ENCODE measurements at regions not wholly inside any gene's neighbourhood (a gene's known extent, or its start where the extent isn't known, plus 50 kb on each side); places are given as distances from the start of the nearest gene placed in this dataset.

DNA sequence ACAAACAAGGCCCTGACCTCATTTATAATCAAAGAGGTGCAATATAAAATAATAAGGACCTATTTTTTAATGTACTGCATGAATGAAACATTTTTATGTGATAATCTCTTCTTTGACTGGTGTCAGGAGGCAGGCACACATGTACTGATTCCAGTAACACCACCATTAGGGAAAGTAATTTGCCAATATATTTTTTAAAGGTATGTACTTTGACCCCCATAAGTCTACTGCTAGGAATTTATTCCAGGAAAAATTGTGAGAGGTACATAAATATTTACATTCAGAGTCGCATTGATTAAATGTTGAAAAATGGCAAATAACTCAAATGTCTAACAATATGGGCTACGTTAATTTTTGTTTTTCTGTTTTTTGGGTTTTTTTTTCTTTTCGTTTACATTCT lies 325.4 kb upstream of the PRDM1 start:
- BruUV-seq (replicated peaks) = no TSS peak
- no peak overlapping the region for H2AFZ ChIP-seq (ENCODE audit: low read depth, low read length)

GRCh38 chr6:105759946-105760345 lies 326.2 kb upstream of the PRDM1 start:
- DNase-seq (ENCODE audit: low read depth, low spot score) = no peak
- H3K27ac ChIP-seq (ENCODE audit: insufficient read depth, low read depth, low read length) = no peak overlapping the region
- POLR2A ChIA-PET = no interaction called here

More for the DNA sequence above, 325.4 kb upstream of the PRDM1 start:
- Histone ChIP-seq H3K36me3 (ENCODE audit: control insufficient read depth in 2 of 2, extremely low read depth in 1 of 2, insufficient read depth in 2 of 2, low read length in 2 of 2) (no peaks in the 10 kb centered on the region), H4K20me1 (replicated peaks; ENCODE audit: control insufficient read depth, extremely low read depth, insufficient read depth, low read length) (no peaks in the 10 kb centered on the region), H3K4me1 (ENCODE audit: control insufficient read depth, extremely low read depth, insufficient read depth, low read length) (no peaks in the 10 kb centered on the region), H3K4me2 (ENCODE audit: insufficient read depth, low read length) (no peak overlapping the region), H3K9me1 (replicated peaks; ENCODE audit: control insufficient read depth, extremely low read depth, insufficient read depth, low read length) (no peaks in the 10 kb centered on the region), H3K4me3 (replicated peaks in 1 of 3; ENCODE audit: insufficient read depth in 1 of 3, low read depth in 1 of 3, low read length in 3 of 3) (no peak overlapping the region), H3K27ac (ENCODE audit: insufficient read depth, low read depth, low read length) (no peak overlapping the region), H3K27me3 (ENCODE audit: control insufficient read depth in 2 of 2, insufficient read depth in 2 of 2, low read length in 2 of 2) (no peaks in the 10 kb centered on the region), H3K9ac (replicated peaks; ENCODE audit: extremely low read depth, insufficient read depth, low read length) (no peak overlapping the region), H3K79me2 (ENCODE audit: control insufficient read depth, insufficient read depth, low read length) (no peaks in the 10 kb centered on the region), H3K9me3 (replicated peaks; ENCODE audit: control insufficient read depth, insufficient read depth, low read length) (no peaks in the 10 kb centered on the region)
- dilution Hi-C loops (cut with MboI; ENCODE audit: extremely low pct_ligation_motif_present, low sequenced_read_pairs) (no loop called here), intact Hi-C loops (cut with micrococcal nuclease) (no loop called here)
- FAIRE-seq (no peak), DNase-seq (ENCODE audit: low read depth, low spot score) (no peak)
- ChIA-PET CTCF (no interaction called here), POLR2A (no interaction called here)
- no peak for TF ChIP-seq POLR2AphosphoS5 (IDR thresholded peaks at IDR 0.05; ENCODE audit: insufficient read depth, low read depth, low read length)
- TF ChIP-seq, protein P1, sequence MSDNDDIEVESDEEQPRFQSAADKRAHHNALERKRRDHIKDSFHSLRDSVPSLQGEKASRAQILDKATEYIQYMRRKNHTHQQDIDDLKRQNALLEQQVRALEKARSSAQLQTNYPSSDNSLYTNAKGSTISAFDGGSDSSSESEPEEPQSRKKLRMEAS (IDR thresholded peaks at IDR 0.05; ENCODE audit: insufficient read depth, insufficient read length) = no peak
- TF ChIP-seq FOS (IDR thresholded peaks at IDR 0.05; ENCODE audit: borderline replicate concordance, insufficient read depth, low read length) = no peak
- no peak for TF ChIP-seq EZH2 (IDR thresholded peaks at IDR 0.05; ENCODE audit: borderline replicate concordance, low read depth, low read length, severe bottlenecking)
- TF ChIP-seq POLR2A (IDR thresholded peaks at IDR 0.05; ENCODE audit: low read depth, low read length) = no peak

More at GRCh38 chr6:105759946-105760345, 326.2 kb upstream of the PRDM1 start:
- no peak for FAIRE-seq
- Histone ChIP-seq H3K9me1 (replicated peaks; ENCODE audit: control insufficient read depth, extremely low read depth, insufficient read depth, low read length) (no peaks in the 10 kb centered on the region), H3K79me2 (ENCODE audit: control insufficient read depth, insufficient read depth, low read length) (no peaks in the 10 kb centered on the region), H3K4me1 (ENCODE audit: control insufficient read depth, extremely low read depth, insufficient read depth, low read length) (no peaks in the 10 kb centered on the region), H3K27me3 (ENCODE audit: control insufficient read depth in 2 of 2, insufficient read depth in 2 of 2, low read length in 2 of 2) (no peaks in the 10 kb centered on the region), H3K4me3 (replicated peaks in 1 of 3; ENCODE audit: insufficient read depth in 1 of 3, low read depth in 1 of 3, low read length in 3 of 3) (no peak overlapping the region), H3K9ac (replicated peaks; ENCODE audit: extremely low read depth, insufficient read depth, low read length) (no peak overlapping the region), H4K20me1 (replicated peaks; ENCODE audit: control insufficient read depth, extremely low read depth, insufficient read depth, low read length) (no peaks in the 10 kb centered on the region), H3K9me3 (replicated peaks; ENCODE audit: control insufficient read depth, insufficient read depth, low read length) (no peaks in the 10 kb centered on the region), H3K4me2 (ENCODE audit: insufficient read depth, low read length) (no peak overlapping the region), H3K36me3 (ENCODE audit: control insufficient read depth in 2 of 2, extremely low read depth in 1 of 2, insufficient read depth in 2 of 2, low read length in 2 of 2) (no peaks in the 10 kb centered on the region), H2AFZ (ENCODE audit: low read depth, low read length) (no peak overlapping the region)
- no peak for TF ChIP-seq FOS (IDR thresholded peaks at IDR 0.05; ENCODE audit: borderline replicate concordance, insufficient read depth, low read length)
- no peak for TF ChIP-seq CTCF (IDR thresholded peaks at IDR 0.05; ENCODE audit: extremely low read depth in 1 of 2, insufficient read depth in 1 of 2, low read depth in 1 of 2, low read length in 2 of 2)
- TF ChIP-seq POLR2A (IDR thresholded peaks at IDR 0.05; ENCODE audit: low read depth, low read length) = no peak
- no peak for TF ChIP-seq EZH2 (IDR thresholded peaks at IDR 0.05; ENCODE audit: borderline replicate concordance, low read depth, low read length, severe bottlenecking)
- TF ChIP-seq MYC (IDR thresholded peaks at IDR 0.05; ENCODE audit: low read depth, low read length) = no peak
- TF ChIP-seq GATA2 (IDR thresholded peaks at IDR 0.05; ENCODE audit: insufficient read depth, insufficient read length, low read depth, low read length) = no peak
- no peak for TF ChIP-seq POLR2AphosphoS5 (IDR thresholded peaks at IDR 0.05; ENCODE audit: insufficient read depth, low read depth, low read length)
- TF ChIP-seq, protein P1 (IDR thresholded peaks at IDR 0.05; ENCODE audit: insufficient read depth, insufficient read length) = no peak
- no peak for TF ChIP-seq JUN (IDR thresholded peaks at IDR 0.05; ENCODE audit: borderline replicate concordance, insufficient read depth, insufficient read length, low read depth)
- BruUV-seq (replicated peaks) = no TSS peak
- intact Hi-C loops (cut with micrococcal nuclease) (no loop called here), dilution Hi-C loops (cut with MboI; ENCODE audit: extremely low pct_ligation_motif_present, low sequenced_read_pairs) (no loop called here)
- CTCF ChIA-PET = no interaction called here
